Occipital lobe (tissue), 1 donor: ENCODE measurements at regions not wholly inside any gene's neighbourhood (a gene's known extent, or its start where the extent isn't known, plus 50 kb on each side); places are given as distances from the start of the nearest gene placed in this dataset.

Experiments used
- DNase-seq: peaks from one replicate; lab custom pipeline; 2025; lab: John Stamatoyannopoulos, UW

GRCh38 chr18:47758000-47758399, 172.5 kb downstream of the SMAD2 start:
- DNase-seq, result no peak

DNA sequence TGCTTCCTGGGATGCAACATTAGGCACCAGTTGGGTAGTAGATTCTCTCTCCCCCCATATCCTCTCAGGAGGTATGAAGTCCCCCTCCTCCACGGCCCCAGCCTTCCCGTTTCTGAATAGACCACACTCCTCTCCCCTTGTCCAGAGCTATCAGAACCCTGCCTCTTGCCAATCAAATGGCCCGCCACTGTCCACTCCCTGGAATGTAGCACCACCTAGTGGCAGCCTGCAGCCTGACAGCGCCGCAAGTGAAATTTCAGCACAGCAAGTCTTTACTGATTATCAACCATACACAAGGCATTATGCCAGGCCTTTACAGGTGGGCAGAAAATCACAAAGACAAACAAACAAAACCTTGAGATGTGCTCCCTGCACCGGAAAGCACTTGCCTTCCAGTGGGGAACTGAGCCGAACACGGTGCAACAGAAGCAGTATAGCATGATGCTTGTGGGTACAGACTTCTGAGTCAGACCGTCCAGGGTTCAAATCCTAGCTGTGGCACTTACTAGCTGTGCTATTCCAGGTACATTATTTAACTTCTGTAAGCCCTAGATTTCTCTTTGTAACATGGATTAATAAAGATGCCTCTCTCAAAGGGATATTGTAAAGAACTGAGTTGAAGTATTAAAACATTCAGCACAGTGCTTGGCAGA, 174.0 kb downstream of the SMAD2 start:
- DNase-seq, result no peak

DNA sequence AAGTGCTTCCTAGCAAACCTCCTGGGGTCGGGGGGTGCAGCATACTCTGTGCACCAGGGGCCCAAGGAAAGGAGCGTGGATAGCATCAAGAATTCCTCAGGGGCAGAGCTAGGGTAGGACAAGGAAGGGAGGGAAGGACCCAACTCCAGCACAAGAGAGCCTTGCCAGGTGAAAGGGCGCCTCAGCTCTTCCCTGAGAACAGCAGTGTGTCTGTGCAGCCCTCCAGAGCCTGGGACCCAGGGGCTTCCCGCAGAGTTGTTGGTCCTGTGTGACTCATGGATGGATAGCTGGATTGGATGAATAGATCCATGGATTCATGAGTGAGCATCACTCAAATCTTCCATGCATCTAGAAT, 175.4 kb downstream of the SMAD2 start:
- no peak for DNase-seq

DNA sequence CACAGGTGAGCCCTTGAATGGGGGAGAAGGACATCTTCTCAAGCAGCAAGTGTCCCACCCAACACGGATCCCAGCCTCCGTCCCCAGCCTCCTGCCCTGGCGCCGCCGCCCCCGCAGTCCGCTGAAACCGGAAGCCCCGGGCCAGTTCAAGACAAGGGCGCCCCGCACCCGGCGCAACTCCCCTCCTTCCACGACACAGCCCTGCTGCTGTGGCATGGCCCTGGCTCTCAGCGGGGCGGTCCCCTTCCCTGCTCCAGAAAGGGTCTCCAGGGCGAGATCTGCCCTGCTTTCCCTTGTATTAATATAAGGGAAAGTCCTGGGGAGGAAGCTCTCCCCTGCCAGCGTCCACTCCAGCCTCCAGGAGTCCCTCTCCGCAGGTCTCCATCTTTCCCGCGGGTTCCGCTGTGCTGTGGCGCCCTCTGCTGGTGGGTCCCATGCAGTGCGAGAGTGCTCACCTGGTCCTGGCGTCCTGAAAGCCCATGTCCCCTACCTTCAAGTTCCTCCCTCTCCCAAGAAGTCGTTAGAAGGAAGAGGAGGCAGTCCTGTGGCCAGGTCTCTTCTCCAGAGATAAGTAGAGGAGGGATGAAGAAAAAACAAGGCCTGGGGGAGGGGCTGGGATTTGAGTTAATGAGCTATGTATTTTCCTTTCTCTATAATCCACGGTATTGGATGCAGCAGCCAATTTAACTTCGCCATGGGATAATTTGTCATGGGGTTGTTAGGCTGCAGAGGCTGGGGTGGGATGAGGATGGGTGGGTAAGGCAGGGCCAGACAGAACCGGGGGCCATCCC, 176.0 kb downstream of the SMAD2 start:
- no peak for DNase-seq

DNA sequence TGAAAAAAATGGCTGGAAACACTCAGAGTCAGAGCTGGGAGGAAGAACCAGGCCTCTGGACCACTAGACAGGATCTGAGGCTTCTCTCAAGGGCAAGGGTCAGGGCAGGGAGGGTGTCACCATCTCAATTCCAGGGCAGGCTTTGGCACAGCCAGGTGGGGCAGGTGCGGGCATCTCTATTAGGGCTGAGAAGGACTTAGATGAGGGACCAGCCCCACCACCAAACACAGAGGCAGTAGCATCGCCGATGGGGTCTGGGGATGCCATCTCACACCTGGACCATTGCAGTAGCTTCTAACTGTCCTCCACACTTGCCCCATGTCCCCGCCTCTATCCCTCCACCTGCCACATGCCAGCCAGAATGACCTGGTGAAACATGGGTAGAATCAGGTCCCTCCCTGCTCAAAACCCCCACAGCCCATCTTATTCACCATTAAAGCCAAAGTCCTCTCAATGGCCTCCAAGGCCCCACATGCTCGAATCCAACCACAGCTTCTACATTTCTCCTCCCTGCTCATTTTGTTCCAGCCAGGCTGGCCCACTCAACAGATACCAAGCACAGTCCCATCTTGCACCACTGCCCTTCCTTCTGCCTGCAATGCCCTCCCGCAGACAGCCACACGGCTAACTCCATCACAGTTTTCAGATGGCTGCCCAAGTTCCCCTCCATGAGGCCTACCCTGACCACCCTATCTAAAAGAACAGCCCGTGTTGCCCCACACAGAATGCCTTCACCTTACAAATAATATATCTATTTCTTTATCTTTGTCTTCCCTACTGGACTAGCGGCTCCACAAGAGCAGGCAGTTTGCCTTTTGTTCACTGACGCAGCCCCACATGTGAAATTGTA, 177.4 kb downstream of the SMAD2 start:
- DNase-seq, result no peak

DNA sequence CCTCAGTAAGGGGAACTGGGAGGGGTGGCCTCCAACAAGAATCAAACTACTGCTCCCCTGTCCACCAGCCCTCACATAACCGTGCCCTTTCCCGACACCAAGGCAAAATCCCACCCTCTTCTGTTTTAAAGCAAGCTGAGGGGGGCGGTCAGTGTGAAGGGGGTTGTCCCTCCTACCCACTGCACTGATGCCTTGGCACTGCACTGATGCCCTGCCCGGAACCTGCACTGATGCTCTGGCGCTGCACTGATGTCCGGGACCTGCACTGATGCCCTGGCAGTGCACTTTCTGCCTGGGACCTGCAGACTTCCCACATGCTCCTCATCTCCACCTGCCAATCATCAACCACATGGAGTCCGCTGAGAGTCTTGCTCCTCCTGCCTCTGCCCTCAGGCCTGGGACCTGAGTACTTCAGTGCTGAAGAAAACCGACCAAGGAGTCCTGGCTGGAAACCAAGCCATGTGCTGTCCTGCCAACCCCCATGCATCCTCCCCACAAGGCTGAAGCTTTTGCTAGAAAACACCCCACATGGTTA, 179.5 kb downstream of the SMAD2 start:
- DNase-seq, result no peak

GRCh38 chr18:47749600-47749973, 180.9 kb downstream of the SMAD2 start:
- DNase-seq, result no peak

GRCh38 chr18:47748847-47749599, 181.4 kb downstream of the SMAD2 start:
- DNase-seq, result peak; percentile 54

GRCh38 chr18:47748093-47748796, 182.2 kb downstream of the SMAD2 start:
- DNase-seq, result no peak

GRCh38 chr18:47747260-47747795, 183.1 kb downstream of the SMAD2 start:
- no peak for DNase-seq

- no peak for DNase-seq
Measured at GRCh38 chr18:47746615-47747014, 183.8 kb downstream of the SMAD2 start.

DNA sequence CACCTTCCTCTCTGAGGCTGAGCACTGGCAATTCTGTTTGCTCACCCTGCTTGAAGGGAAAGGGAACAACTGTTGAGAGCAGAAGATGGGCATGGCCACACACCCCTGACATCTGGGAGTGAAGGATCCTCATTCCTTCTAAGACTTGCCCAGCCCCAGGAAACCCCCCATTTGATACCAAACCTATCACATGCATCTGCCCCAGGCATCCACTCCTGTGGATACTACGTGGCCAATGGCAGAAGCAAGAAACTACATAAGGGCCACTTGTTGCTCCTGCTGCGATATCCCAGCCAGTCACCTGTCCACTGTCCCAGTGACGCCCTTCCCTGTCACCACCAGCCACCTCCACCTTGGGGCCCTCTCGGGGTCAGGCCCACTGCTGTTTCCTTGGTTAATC, 185.2 kb downstream of the SMAD2 start:
- DNase-seq, result no peak

DNA sequence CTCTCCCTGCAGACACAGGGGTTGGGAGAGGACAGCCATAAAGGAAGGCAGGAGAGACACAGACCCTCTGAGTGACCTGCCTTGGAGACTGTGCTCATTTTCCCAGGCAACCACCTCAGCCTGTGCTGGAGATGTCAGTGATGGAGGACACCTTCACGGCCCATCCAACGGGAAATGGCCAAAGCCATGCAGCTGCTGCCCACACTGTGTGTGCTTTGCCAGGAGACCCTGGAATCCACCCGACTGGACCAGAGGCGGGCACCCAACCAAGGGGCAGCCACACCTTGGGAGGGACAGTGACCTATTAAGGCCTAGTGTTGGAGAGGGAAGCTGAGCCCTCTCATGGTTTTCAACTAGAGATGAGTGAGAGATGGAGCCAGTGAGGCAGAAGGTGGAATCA, 192.5 kb downstream of the SMAD2 start:
- DNase-seq, result no peak

GRCh38 chr18:47737198-47737830, 193.1 kb downstream of the SMAD2 start:
- DNase-seq, result no peak

GRCh38 chr18:47736376-47737140, 193.9 kb downstream of the SMAD2 start:
- DNase-seq, result no peak

DNA sequence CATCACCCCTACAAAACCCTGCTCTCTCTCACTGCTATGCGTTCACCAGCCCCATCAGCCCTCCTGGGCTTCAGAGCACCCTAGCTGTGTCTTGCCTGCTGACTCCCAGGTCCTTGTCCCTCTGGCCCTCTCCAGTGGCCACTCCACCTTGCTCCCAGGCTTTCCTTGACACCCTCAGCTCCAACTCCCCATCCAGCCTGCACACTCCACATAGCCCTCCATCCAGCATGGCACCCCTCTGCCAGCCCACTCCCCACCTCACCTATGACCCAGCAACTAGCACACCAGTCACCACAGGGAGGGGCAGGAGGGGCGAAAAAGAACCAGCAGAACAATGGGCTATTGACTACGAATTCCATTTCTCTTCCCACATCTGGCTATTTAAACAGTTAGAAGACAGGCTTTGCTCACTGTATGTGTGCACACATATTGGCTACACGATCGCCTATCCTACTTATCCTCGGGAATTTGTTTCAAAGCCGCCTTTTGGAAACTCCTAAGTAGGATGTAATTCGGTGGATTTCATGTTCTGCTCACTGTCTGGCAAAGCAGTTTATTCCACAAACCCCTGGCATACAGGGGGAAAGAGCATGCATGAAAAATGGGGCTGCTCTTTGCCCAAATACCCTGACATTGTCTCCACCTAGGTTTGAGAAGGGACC, 195.3 kb downstream of the SMAD2 start:
- no peak for DNase-seq

DNA sequence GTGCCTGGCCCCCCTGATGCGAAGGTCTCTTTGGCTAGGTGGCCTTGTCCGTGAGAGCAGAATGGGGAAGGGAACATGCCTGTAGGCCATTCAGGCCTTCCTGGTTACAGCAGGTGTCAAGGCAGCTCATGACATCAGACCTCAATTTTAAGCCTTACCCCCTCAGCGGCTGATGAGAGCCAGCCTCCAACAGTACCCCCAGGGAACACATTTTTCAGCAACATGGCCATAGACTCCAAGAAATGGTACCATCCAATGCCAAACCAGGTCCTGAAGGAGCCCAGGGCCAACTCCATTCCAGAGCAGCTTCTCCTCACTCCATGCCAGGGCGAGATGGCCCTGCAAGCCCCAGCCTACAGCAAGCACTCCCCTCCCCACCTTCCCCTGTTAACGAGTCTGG, 199.2 kb downstream of the SMAD2 start:
- no peak for DNase-seq

- no peak for DNase-seq
Measured at GRCh38 chr18:47730795-47731194, 199.7 kb downstream of the SMAD2 start.

DNA sequence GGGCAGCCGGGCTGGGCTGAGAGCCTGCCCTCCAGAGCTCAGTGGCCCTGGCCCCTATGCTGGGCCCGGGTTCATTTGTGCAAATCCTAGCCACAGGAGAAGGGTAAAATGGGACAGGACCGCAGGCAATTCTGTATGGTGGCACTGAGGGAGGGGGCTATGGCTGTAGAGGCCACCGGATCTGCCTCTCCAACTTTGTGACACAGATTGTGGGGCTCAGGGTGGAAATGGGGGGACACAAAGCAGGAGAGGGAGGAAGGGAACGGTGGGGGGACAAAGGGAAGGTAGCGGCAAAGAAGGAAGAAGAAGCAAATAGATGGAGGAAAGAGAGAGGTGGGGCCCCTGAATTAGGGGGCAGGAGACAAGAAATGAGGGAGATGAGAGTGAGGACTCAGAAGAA, 201.1 kb downstream of the SMAD2 start:
- no peak for DNase-seq
